Activated naive CD4-positive, alpha-beta T cell treated with anti-CD3 and anti-CD28 coated beads, Interleukin-2, amount 50 U/mL, for 24 hours (primary cell): ENCODE measurements at regions not wholly inside any gene's neighbourhood (a gene's known extent, or its start where the extent isn't known, plus 50 kb on each side); places are given as distances from the start of the nearest gene placed in this dataset.
A peak's percentile ranks its signal among the peaks of the same experiment; 100 is the strongest.

Experiments
- H3K27ac Mint-ChIP-seq: one replicate; pipeline ENCODE4 v1.8.0; 2021; ENCODE audit warnings: mild to moderate bottlenecking, mixed read lengths
- H3K27me3 Mint-ChIP-seq: one replicate; pipeline ENCODE4 v1.8.0; 2021; ENCODE audit warnings: mixed read lengths
- H3K36me3 Mint-ChIP-seq: one replicate; pipeline ENCODE4 v1.8.0; 2021; ENCODE audit warnings: mixed read lengths
- H3K4me1 Mint-ChIP-seq: one replicate; pipeline ENCODE4 v1.8.0; 2021; ENCODE audit warnings: mixed read lengths
- H3K4me3 Mint-ChIP-seq: one replicate; pipeline ENCODE4 v1.8.0; 2021; ENCODE audit warnings: mild to moderate bottlenecking, mixed read lengths
- H3K9me3 Mint-ChIP-seq: one replicate; pipeline ENCODE4 v1.8.0; 2021; ENCODE audit warnings: mixed read lengths

DNA sequence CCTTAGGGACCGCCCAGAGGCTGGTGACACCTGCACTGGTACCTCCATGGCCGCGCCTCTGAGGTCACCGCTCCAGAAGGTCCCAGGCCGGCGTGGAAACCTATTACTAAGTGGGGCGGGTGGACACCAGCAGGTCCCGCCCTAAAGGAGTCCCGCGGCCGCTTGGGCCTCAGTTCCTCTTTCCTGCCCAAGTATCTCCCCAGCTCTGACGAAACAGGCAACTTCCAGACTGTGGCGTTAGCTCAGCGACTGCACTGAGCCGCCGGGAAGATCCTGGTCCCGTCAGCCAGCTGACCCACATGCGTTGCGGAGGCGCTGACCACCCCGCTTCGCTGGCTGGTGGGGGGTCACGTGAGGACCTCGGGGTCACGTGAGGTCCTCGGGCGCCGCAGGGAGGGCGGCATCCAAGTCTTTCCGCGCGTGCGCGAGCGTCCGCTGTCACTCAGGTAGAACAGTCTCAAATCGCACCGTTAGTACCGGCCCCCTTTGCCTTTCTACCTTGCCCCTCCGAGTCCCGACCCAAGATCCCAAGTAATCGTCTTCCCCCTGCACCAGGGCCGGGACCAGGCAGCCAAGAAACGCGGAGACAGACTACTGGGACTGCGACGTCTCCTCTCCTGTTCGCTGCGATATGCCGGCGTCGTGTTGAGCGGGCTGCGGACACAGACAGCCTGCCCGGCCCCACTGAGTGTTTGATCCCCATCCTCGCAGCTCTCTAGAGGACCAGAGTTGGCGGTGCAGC, 53.7 kb upstream of the KDM4C start:
- Mint-ChIP-seq H3K27ac (peak overlapping the region; percentile 93), H3K4me3 (peak overlapping the region; percentile 92), H3K4me1 (peaks cover 16% of the 10 kb centered on the region), H3K9me3 (no peaks in the 10 kb centered on the region), H3K36me3 (no peaks in the 10 kb centered on the region), H3K27me3 (no peaks in the 10 kb centered on the region)

- H3K27ac Mint-ChIP-seq = peak overlapping the region; percentile 56
- peak overlapping the region; percentile 92 for H3K4me3 Mint-ChIP-seq
- H3K9me3 Mint-ChIP-seq = no peaks in the 10 kb centered on the region
- no peaks in the 10 kb centered on the region for H3K36me3 Mint-ChIP-seq
- peaks cover 16% of the 10 kb centered on the region for H3K4me1 Mint-ChIP-seq
- no peaks in the 10 kb centered on the region for H3K27me3 Mint-ChIP-seq
Measured at GRCh38 chr9:6702707-6703106, 55.1 kb upstream of the KDM4C start.

DNA sequence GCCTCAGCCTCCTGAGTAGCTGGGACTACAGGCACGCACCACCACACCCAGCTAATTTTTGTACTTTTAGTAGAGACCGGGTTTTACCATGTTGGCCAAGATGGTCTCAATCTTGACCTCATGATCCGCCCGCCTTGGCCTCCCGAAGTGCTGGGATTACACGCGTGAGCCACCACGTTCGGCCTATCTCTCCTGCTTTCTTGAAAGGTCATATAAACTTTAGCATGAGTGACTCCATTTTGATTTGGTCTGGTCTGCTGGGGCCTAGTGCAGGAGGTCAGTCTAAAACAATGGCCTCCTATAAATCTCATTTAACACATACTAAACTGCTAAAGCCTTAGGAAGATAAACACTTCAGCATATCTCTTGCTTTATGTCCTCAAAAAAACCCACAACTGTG, 50.6 kb upstream of the GLDC start:
- Mint-ChIP-seq H3K27me3 (no peaks in the 10 kb centered on the region), H3K4me1 (no peaks in the 10 kb centered on the region), H3K27ac (no peak overlapping the region), H3K9me3 (no peaks in the 10 kb centered on the region), H3K36me3 (no peaks in the 10 kb centered on the region), H3K4me3 (no peak overlapping the region)

DNA sequence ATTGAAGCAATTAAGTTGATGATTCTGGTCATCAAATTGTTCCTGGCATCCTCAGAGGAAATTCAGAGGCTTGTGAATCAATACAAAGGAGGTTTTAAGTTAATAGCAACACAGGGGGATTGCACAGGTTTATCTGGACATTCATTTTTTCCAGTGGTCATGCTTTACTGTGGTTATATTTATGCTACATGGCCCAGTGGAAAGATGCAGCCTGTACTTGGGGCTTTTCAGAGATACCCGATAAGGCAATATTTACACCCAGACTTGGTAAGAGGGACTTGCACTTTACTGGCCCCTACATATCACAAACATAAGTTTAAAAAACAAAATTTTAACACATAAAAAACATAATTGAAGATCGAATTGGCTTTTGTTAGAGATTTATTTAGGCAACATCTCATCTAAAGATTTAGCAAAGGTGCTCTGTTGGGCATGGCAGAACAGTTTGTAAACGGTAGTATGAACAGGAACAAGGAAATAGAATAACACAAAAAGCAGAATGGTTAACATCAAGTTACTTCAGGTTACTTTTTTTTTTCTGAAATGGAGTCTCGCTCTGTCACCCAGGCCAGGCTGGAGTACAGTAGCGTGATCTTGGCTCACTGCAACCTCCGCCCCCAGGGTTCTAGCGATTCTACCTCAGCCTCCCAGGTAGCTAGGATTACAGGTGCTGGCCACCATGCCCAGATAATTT, 49.7 kb upstream of the GLDC start:
- no peak overlapping the region for H3K27ac Mint-ChIP-seq
- no peaks in the 10 kb centered on the region for H3K9me3 Mint-ChIP-seq
- H3K36me3 Mint-ChIP-seq = no peaks in the 10 kb centered on the region
- H3K4me3 Mint-ChIP-seq = no peak overlapping the region
- no peaks in the 10 kb centered on the region for H3K4me1 Mint-ChIP-seq
- no peaks in the 10 kb centered on the region for H3K27me3 Mint-ChIP-seq
